GM23338 (cell line): ENCODE measurements at regions not wholly inside any gene's neighbourhood (a gene's known extent, or its start where the extent isn't known, plus 50 kb on each side); places are given as distances from the start of the nearest gene placed in this dataset.

Source experiments
- CREB1 ChIP-seq: fragments of 250-450 bp; sonication (Bioruptor Pico); IDR thresholded peaks from 2 replicates; pipeline ENCODE4 v1.5.0; 2020; ENCODE audit warnings: low read depth, mild to moderate bottlenecking, moderate library complexity
- ETS1 ChIP-seq: IDR thresholded peaks from 2 replicates; pipeline ENCODE4 v1.6.1; 2016; ENCODE audit warnings: antibody characterized with exemption
- EZH2 ChIP-seq: fragments of 200-600 bp; sonication (generic); IDR thresholded peaks from one replicate; pipeline ENCODE4 v1.8.0; 2017; ENCODE audit warnings: antibody characterized with exemption, mild to moderate bottlenecking, low read depth; ENCODE audit not compliant: unreplicated experiment
- EZH2phosphoT487 ChIP-seq: fragments of 200-600 bp; sonication (generic); IDR thresholded peaks from one replicate; pipeline ENCODE4 v1.8.1; 2018; ENCODE audit warnings: antibody characterized with exemption; ENCODE audit not compliant: unreplicated experiment
- JUNB ChIP-seq: IDR thresholded peaks from one replicate; pipeline ENCODE4 v1.6.1; 2016; ENCODE audit warnings: antibody characterized with exemption; ENCODE audit not compliant: unreplicated experiment
- NANOG ChIP-seq: IDR thresholded peaks from 2 replicates; pipeline ENCODE4 v1.6.1; 2016; ENCODE audit warnings: antibody characterized with exemption, borderline replicate concordance
- POLR2AphosphoS5 ChIP-seq: IDR thresholded peaks from 2 replicates; pipeline ENCODE4 v1.6.1; 2016; ENCODE audit warnings: antibody characterized with exemption, low read depth
- STAT1 ChIP-seq: IDR thresholded peaks from one replicate; pipeline ENCODE4 v1.6.1; 2016; ENCODE audit warnings: antibody characterized with exemption; ENCODE audit not compliant: unreplicated experiment
- ZNF114 ChIP-seq: fragments of 250-450 bp; sonication (Bioruptor Pico); IDR thresholded peaks from 2 replicates; pipeline ENCODE4 v1.5.0; 2020; ENCODE audit warnings: mild to moderate bottlenecking, moderate library complexity
- ZNF331 ChIP-seq: fragments of 250-450 bp; sonication (Bioruptor Pico); IDR thresholded peaks from 2 replicates; pipeline ENCODE4 v1.5.0; 2020; ENCODE audit warnings: low read depth, mild to moderate bottlenecking, moderate library complexity
- TF ChIP-seq, protein P1 (sequence below), 2 experiments: fragments of 200-600 bp in 1 of 2; sonication (generic) in 1 of 2; conservative IDR thresholded peaks; 2 replicates each; pipeline versions ENCODE4 v1.5.1 to v1.6.1; 2016 to 2017; ENCODE audit warnings: antibody characterized with exemption in 2 of 2, low read depth in 2 of 2, mild to moderate bottlenecking in 2 of 2, moderate library complexity in 1 of 2
- TF ChIP-seq, protein P2 (sequence below): IDR thresholded peaks from one replicate; pipeline ENCODE4 v1.6.1; 2018; ENCODE audit warnings: antibody characterized with exemption; ENCODE audit not compliant: unreplicated experiment
- TF ChIP-seq, protein P3 (sequence below): fragments of 250-450 bp; sonication (Bioruptor Pico); IDR thresholded peaks from 2 replicates; pipeline ENCODE4 v1.5.0; 2020; ENCODE audit warnings: mild to moderate bottlenecking, moderate library complexity

GRCh38 chr7:93029056-93029455 is 88.7 kb downstream of the SAMD9 start:
- TF ChIP-seq, protein P1, sequence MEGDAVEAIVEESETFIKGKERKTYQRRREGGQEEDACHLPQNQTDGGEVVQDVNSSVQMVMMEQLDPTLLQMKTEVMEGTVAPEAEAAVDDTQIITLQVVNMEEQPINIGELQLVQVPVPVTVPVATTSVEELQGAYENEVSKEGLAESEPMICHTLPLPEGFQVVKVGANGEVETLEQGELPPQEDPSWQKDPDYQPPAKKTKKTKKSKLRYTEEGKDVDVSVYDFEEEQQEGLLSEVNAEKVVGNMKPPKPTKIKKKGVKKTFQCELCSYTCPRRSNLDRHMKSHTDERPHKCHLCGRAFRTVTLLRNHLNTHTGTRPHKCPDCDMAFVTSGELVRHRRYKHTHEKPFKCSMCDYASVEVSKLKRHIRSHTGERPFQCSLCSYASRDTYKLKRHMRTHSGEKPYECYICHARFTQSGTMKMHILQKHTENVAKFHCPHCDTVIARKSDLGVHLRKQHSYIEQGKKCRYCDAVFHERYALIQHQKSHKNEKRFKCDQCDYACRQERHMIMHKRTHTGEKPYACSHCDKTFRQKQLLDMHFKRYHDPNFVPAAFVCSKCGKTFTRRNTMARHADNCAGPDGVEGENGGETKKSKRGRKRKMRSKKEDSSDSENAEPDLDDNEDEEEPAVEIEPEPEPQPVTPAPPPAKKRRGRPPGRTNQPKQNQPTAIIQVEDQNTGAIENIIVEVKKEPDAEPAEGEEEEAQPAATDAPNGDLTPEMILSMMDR (conservative IDR thresholded peaks at IDR 0.05; ENCODE audit: low read depth in 2 of 2): no peak
- TF ChIP-seq POLR2AphosphoS5 (no peak), CREB1 (CRISPR knock-in tag) (no peak), EZH2 (no peak), ETS1 (no peak), ZNF331 (no peak), EZH2phosphoT487 (no peak), JUNB (no peak), NANOG (no peak), ZNF114 (CRISPR knock-in tag) (no peak), STAT1 (no peak)
- TF ChIP-seq, protein P2, sequence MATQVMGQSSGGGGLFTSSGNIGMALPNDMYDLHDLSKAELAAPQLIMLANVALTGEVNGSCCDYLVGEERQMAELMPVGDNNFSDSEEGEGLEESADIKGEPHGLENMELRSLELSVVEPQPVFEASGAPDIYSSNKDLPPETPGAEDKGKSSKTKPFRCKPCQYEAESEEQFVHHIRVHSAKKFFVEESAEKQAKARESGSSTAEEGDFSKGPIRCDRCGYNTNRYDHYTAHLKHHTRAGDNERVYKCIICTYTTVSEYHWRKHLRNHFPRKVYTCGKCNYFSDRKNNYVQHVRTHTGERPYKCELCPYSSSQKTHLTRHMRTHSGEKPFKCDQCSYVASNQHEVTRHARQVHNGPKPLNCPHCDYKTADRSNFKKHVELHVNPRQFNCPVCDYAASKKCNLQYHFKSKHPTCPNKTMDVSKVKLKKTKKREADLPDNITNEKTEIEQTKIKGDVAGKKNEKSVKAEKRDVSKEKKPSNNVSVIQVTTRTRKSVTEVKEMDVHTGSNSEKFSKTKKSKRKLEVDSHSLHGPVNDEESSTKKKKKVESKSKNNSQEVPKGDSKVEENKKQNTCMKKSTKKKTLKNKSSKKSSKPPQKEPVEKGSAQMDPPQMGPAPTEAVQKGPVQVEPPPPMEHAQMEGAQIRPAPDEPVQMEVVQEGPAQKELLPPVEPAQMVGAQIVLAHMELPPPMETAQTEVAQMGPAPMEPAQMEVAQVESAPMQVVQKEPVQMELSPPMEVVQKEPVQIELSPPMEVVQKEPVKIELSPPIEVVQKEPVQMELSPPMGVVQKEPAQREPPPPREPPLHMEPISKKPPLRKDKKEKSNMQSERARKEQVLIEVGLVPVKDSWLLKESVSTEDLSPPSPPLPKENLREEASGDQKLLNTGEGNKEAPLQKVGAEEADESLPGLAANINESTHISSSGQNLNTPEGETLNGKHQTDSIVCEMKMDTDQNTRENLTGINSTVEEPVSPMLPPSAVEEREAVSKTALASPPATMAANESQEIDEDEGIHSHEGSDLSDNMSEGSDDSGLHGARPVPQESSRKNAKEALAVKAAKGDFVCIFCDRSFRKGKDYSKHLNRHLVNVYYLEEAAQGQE: no peak
- TF ChIP-seq, protein P3, sequence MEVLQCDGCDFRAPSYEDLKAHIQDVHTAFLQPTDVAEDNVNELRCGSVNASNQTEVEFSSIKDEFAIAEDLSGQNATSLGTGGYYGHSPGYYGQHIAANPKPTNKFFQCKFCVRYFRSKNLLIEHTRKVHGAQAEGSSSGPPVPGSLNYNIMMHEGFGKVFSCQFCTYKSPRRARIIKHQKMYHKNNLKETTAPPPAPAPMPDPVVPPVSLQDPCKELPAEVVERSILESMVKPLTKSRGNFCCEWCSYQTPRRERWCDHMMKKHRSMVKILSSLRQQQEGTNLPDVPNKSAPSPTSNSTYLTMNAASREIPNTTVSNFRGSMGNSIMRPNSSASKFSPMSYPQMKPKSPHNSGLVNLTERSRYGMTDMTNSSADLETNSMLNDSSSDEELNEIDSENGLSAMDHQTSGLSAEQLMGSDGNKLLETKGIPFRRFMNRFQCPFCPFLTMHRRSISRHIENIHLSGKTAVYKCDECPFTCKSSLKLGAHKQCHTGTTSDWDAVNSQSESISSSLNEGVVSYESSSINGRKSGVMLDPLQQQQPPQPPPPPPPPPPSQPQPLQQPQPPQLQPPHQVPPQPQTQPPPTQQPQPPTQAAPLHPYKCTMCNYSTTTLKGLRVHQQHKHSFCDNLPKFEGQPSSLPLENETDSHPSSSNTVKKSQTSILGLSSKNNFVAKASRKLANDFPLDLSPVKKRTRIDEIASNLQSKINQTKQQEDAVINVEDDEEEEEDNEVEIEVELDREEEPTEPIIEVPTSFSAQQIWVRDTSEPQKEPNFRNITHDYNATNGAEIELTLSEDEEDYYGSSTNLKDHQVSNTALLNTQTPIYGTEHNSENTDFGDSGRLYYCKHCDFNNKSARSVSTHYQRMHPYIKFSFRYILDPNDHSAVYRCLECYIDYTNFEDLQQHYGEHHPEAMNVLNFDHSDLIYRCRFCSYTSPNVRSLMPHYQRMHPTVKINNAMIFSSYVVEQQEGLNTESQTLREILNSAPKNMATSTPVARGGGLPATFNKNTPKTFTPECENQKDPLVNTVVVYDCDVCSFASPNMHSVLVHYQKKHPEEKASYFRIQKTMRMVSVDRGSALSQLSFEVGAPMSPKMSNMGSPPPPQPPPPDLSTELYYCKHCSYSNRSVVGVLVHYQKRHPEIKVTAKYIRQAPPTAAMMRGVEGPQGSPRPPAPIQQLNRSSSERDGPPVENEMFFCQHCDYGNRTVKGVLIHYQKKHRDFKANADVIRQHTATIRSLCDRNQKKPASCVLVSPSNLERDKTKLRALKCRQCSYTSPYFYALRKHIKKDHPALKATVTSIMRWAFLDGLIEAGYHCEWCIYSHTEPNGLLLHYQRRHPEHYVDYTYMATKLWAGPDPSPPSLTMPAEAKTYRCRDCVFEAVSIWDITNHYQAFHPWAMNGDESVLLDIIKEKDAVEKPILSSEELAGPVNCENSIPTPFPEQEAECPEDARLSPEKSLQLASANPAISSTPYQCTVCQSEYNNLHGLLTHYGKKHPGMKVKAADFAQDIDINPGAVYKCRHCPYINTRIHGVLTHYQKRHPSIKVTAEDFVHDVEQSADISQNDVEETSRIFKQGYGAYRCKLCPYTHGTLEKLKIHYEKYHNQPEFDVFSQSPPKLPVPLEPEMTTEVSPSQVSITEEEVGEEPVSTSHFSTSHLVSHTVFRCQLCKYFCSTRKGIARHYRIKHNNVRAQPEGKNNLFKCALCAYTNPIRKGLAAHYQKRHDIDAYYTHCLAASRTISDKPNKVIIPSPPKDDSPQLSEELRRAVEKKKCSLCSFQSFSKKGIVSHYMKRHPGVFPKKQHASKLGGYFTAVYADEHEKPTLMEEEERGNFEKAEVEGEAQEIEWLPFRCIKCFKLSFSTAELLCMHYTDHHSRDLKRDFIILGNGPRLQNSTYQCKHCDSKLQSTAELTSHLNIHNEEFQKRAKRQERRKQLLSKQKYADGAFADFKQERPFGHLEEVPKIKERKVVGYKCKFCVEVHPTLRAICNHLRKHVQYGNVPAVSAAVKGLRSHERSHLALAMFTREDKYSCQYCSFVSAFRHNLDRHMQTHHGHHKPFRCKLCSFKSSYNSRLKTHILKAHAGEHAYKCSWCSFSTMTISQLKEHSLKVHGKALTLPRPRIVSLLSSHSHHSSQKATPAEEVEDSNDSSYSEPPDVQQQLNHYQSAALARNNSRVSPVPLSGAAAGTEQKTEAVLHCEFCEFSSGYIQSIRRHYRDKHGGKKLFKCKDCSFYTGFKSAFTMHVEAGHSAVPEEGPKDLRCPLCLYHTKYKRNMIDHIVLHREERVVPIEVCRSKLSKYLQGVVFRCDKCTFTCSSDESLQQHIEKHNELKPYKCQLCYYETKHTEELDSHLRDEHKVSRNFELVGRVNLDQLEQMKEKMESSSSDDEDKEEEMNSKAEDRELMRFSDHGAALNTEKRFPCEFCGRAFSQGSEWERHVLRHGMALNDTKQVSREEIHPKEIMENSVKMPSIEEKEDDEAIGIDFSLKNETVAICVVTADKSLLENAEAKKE (CRISPR knock-in tag): no peak
